ENCODE measurements at regions not wholly inside any gene's neighbourhood (a gene's known extent, or its start where the extent isn't known, plus 50 kb on each side); places are given as distances from the start of the nearest gene placed in this dataset.

DNA sequence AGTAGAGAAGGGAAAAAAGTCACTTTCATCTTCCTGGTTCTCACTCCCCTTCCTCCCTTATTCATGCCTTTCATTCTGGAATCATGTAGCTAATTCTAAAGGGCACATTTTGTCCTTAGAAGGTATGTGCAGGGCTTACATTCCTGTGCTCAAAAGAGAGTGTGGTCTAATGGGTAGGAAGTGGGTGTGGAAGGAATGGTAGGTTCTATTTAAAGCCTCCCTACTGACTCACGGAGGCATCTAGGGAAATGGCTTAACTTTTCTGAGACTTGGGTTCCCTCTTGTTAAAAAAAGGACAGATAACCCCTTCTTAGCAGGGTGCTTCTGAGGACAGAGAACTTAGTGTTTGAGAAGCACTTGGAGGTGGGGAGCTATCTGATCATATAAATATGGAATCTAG, 249.3 kb upstream of the DUSP10 start:
- ATAC-seq = peak; percentile 24; the same call in 1 of the 3 replicates
- no peak for TF ChIP-seq ESRRG (CRISPR knock-in tag; IDR thresholded peaks at IDR 0.05)
- TF ChIP-seq ARNTL (CRISPR knock-in tag; IDR thresholded peaks at IDR 0.05; ENCODE audit: borderline replicate concordance, low read depth) = no peak
- TF ChIP-seq ZC3H10 (CRISPR knock-in tag; IDR thresholded peaks at IDR 0.05) = no peak
- no peak for TF ChIP-seq ZFP30 (CRISPR knock-in tag; IDR thresholded peaks at IDR 0.05)

DNA sequence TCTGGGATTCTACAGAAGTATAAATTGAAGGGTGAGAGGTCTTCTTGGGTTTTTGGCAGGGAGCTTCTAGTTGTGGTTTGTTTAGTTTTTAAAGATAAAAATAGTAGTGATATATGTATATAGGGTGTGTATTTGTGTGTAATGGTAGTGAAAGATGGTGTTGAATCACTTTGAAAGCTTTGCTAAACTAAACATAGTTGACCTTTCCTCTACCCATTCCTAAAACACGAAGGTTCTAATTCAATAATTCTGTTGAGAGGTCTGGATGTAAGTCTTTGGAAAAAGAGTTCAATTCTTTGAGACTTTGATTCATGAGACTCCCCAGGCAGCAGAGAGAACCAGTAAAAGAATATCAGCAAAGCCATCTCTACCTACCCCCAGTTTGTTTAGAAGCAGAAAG, 247.9 kb upstream of the DUSP10 start:
- TF ChIP-seq ISL1 (CRISPR knock-in tag; IDR thresholded peaks at IDR 0.05) = no peak
- no peak for TF ChIP-seq ZFP30 (CRISPR knock-in tag; IDR thresholded peaks at IDR 0.05)
- no peak for TF ChIP-seq GLIS3 (CRISPR knock-in tag; IDR thresholded peaks at IDR 0.05)
- no peak for TF ChIP-seq ZFP3 (CRISPR knock-in tag; IDR thresholded peaks at IDR 0.05)
- TF ChIP-seq, protein P1, sequence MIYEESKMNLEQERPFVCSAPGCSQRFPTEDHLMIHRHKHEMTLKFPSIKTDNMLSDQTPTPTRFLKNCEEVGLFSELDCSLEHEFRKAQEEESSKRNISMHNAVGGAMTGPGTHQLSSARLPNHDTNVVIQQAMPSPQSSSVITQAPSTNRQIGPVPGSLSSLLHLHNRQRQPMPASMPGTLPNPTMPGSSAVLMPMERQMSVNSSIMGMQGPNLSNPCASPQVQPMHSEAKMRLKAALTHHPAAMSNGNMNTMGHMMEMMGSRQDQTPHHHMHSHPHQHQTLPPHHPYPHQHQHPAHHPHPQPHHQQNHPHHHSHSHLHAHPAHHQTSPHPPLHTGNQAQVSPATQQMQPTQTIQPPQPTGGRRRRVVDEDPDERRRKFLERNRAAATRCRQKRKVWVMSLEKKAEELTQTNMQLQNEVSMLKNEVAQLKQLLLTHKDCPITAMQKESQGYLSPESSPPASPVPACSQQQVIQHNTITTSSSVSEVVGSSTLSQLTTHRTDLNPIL (CRISPR knock-in tag; IDR thresholded peaks at IDR 0.05; ENCODE audit: low read depth) = no peak
- TF ChIP-seq RARB (CRISPR knock-in tag; IDR thresholded peaks at IDR 0.05) = no peak
- no peak for TF ChIP-seq CSDC2 (CRISPR knock-in tag; IDR thresholded peaks at IDR 0.05)
- TF ChIP-seq OSR1 (CRISPR knock-in tag; IDR thresholded peaks at IDR 0.05) = no peak
- TF ChIP-seq, protein P2, sequence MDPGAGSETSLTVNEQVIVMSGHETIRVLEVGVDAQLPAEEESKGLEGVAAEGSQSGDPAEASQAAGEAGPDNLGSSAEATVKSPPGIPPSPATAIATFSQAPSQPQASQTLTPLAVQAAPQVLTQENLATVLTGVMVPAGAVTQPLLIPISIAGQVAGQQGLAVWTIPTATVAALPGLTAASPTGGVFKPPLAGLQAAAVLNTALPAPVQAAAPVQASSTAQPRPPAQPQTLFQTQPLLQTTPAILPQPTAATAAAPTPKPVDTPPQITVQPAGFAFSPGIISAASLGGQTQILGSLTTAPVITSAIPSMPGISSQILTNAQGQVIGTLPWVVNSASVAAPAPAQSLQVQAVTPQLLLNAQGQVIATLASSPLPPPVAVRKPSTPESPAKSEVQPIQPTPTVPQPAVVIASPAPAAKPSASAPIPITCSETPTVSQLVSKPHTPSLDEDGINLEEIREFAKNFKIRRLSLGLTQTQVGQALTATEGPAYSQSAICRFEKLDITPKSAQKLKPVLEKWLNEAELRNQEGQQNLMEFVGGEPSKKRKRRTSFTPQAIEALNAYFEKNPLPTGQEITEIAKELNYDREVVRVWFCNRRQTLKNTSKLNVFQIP (CRISPR knock-in tag; IDR thresholded peaks at IDR 0.05; ENCODE audit: borderline replicate concordance, low read depth) = no peak
- TF ChIP-seq, protein P3, sequence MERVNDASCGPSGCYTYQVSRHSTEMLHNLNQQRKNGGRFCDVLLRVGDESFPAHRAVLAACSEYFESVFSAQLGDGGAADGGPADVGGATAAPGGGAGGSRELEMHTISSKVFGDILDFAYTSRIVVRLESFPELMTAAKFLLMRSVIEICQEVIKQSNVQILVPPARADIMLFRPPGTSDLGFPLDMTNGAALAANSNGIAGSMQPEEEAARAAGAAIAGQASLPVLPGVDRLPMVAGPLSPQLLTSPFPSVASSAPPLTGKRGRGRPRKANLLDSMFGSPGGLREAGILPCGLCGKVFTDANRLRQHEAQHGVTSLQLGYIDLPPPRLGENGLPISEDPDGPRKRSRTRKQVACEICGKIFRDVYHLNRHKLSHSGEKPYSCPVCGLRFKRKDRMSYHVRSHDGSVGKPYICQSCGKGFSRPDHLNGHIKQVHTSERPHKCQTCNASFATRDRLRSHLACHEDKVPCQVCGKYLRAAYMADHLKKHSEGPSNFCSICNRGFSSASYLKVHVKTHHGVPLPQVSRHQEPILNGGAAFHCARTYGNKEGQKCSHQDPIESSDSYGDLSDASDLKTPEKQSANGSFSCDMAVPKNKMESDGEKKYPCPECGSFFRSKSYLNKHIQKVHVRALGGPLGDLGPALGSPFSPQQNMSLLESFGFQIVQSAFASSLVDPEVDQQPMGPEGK (CRISPR knock-in tag; IDR thresholded peaks at IDR 0.05; ENCODE audit: borderline replicate concordance) = no peak
- no peak for TF ChIP-seq ESRRG (CRISPR knock-in tag; IDR thresholded peaks at IDR 0.05)
- no peak for TF ChIP-seq BACH2 (CRISPR knock-in tag; IDR thresholded peaks at IDR 0.05; ENCODE audit: borderline replicate concordance)
- TF ChIP-seq TOX (CRISPR knock-in tag; IDR thresholded peaks at IDR 0.05; ENCODE audit: borderline replicate concordance) = no peak
- TF ChIP-seq ZNF8 (CRISPR knock-in tag; IDR thresholded peaks at IDR 0.05) = no peak
- no peak for ATAC-seq

DNA sequence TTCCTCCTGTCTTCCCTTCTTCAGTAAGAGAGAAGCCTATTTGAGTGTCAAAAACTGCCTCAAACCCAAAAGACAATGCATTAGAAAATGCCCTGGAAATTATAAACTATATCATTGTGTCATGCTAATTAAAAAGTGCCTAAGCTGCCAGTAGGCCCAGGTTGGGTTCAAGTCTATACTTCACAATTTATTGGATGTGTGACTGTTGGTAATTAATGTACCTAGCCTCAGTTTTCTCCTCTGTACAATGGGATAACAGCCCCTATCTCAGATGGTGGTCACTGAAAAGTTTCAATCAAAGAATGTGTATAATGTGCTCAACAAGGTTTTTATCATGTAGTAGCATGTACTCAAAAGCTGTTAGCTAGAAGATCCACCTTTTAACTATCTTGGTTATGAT, 246.9 kb upstream of the DUSP10 start:
- TF ChIP-seq ZNF565 (CRISPR knock-in tag; conservative IDR thresholded peaks at IDR 0.05; ENCODE audit: low read depth) (no peak), SNAI2 (CRISPR knock-in tag; IDR thresholded peaks at IDR 0.05) (no peak)
- TF ChIP-seq, protein P3 (CRISPR knock-in tag; IDR thresholded peaks at IDR 0.05; ENCODE audit: borderline replicate concordance) = no peak
- no peak for ATAC-seq

DNA sequence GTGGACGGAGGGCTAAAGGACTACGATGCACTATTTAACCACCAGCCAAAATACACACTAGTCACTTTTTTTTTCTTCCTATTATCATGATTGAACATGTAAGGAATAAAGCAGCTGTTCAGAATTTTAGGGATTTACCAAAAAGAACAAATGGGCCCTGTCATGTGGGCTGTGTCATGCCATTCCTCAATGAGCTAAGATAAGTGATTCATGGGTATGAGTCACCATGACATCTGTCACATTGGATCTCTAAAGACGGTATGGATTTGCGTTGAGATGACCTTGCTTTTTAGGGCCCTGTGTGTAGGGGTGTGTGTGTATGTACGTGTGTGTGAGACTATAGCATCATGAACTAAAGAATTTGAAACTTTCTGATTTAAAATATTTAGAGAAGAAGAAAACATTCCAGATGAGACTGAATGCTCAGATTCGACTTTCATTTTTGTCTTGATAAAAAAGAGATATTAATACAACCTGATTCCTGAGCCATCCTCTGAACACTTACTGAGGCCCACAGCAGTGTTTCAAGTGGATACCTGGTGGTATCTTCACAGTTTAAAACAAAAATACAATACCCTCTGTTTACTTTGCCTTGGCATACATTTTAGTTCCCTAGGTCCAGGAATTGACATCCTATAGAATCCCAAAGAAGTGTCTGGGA, 246.1 kb upstream of the DUSP10 start:
- ATAC-seq = peak; percentile 73

DNA sequence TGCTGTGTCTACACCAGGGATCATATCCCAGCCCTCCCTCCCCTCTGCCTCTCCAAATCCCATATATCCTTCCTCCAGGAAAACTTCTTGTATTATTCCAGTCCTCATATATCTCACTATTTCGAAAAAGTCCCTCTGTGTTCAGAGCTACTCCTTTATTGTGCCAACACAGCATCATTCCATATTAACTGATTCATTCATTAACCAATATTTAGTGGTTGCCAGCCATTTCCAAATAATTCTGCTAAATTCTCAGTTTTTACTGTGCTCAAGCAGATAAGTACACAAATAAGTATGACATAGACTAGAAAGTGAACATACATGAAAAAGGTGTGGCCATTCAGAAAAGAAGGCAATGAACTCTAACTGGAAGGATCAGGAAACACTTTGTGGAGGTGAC, 241.6 kb upstream of the DUSP10 start:
- ATAC-seq = no peak
- TF ChIP-seq ESRRG (CRISPR knock-in tag; IDR thresholded peaks at IDR 0.05) (no peak), ZC3H10 (CRISPR knock-in tag; IDR thresholded peaks at IDR 0.05) (no peak), ISL1 (CRISPR knock-in tag; IDR thresholded peaks at IDR 0.05) (no peak), GLIS3 (CRISPR knock-in tag; IDR thresholded peaks at IDR 0.05) (no peak), ZNF8 (CRISPR knock-in tag; IDR thresholded peaks at IDR 0.05) (no peak), OSR1 (CRISPR knock-in tag; IDR thresholded peaks at IDR 0.05) (no peak), ZFP3 (CRISPR knock-in tag; IDR thresholded peaks at IDR 0.05) (no peak), TCF4 (CRISPR knock-in tag; IDR thresholded peaks at IDR 0.05; ENCODE audit: borderline replicate concordance) (no peak)
- TF ChIP-seq, protein P4, sequence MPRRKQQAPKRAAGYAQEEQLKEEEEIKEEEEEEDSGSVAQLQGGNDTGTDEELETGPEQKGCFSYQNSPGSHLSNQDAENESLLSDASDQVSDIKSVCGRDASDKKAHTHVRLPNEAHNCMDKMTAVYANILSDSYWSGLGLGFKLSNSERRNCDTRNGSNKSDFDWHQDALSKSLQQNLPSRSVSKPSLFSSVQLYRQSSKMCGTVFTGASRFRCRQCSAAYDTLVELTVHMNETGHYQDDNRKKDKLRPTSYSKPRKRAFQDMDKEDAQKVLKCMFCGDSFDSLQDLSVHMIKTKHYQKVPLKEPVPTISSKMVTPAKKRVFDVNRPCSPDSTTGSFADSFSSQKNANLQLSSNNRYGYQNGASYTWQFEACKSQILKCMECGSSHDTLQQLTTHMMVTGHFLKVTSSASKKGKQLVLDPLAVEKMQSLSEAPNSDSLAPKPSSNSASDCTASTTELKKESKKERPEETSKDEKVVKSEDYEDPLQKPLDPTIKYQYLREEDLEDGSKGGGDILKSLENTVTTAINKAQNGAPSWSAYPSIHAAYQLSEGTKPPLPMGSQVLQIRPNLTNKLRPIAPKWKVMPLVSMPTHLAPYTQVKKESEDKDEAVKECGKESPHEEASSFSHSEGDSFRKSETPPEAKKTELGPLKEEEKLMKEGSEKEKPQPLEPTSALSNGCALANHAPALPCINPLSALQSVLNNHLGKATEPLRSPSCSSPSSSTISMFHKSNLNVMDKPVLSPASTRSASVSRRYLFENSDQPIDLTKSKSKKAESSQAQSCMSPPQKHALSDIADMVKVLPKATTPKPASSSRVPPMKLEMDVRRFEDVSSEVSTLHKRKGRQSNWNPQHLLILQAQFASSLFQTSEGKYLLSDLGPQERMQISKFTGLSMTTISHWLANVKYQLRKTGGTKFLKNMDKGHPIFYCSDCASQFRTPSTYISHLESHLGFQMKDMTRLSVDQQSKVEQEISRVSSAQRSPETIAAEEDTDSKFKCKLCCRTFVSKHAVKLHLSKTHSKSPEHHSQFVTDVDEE (CRISPR knock-in tag; IDR thresholded peaks at IDR 0.05) = no peak
- TF ChIP-seq, protein P2 (CRISPR knock-in tag; IDR thresholded peaks at IDR 0.05; ENCODE audit: borderline replicate concordance, low read depth) = no peak

More for the DNA sequence above, 246.1 kb upstream of the DUSP10 start:
- no peak for TF ChIP-seq ARNTL (CRISPR knock-in tag; IDR thresholded peaks at IDR 0.05; ENCODE audit: borderline replicate concordance, low read depth)
- no peak for TF ChIP-seq SNAI2 (CRISPR knock-in tag; IDR thresholded peaks at IDR 0.05)
- peak; percentile 81; the same call in 1 of the 2 replicates for TF ChIP-seq TOX (CRISPR knock-in tag; IDR thresholded peaks at IDR 0.05; ENCODE audit: borderline replicate concordance)
- TF ChIP-seq ZC3H10 (CRISPR knock-in tag; IDR thresholded peaks at IDR 0.05) = 0 out of 2 replicates have a peak, but pooled peaks have one; percentile 27

All from SK-N-SH treated with all-trans-retinoic acid at 6 μM for 48 hours (cell line).